Brain microvascular endothelial cell (primary cell): ENCODE measurements at regions not wholly inside any gene's neighbourhood (a gene's known extent, or its start where the extent isn't known, plus 50 kb on each side); places are given as distances from the start of the nearest gene placed in this dataset.

Source experiments
- DNase-seq: peaks from one replicate; pipeline ENCODE4 v3.0.0-alpha.2; 2020
- H3K27ac ChIP-seq: fragments of 250-450 bp; sonication (Bioruptor Pico); 2 replicates; pipeline ENCODE4 v1.5.1; 2020; ENCODE audit warnings: mild to moderate bottlenecking, moderate library complexity
- H3K27me3 ChIP-seq: fragments of 250-450 bp; sonication (Bioruptor Pico); replicated peaks from 2 replicates; pipeline ENCODE4 v1.5.1; 2020; ENCODE audit warnings: mild to moderate bottlenecking
- H3K36me3 ChIP-seq: fragments of 250-450 bp; sonication (Bioruptor Pico); replicated peaks from 2 replicates; pipeline ENCODE4 v1.5.1; 2020; ENCODE audit warnings: mild to moderate bottlenecking
- H3K4me3 ChIP-seq: 2 replicates; pipeline ENCODE4 v1.5.1; 2011; ENCODE audit warnings: low read depth, mild to moderate bottlenecking, control low read depth, low read length, moderate library complexity
- CTCF ChIP-seq: IDR thresholded peaks from 2 replicates; pipeline ENCODE4 v1.5.1; 2011; ENCODE audit warnings: low read depth, mild to moderate bottlenecking, moderate library complexity, low read length, control low read depth, inconsistent platforms; ENCODE audit errors: missing control alignments
- in situ Hi-C: cut with HindIII; loops from 2 replicates; pipeline ENCODE4 v1.10.0; 2017; ENCODE audit warnings: low sequenced_read_pairs, low pct_ligation_motif_present

DNA sequence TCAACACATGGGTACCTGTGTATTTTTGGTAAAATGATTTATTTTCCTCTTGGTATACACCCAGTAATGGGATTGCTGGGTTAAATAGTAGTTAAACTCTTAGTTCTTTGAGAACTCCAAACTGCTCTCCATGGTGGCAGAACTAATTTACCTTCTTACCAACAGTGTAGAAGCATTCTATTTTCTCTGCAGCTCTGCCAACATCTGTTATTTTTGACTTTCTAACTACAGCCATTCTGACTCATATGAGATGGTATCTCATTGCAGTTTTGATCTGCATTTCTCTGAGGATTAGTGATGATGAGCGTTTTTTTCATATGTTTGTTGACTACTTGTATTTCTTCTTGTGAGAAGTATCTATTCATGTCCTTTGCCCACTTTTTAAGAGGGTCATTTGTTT is 180.6 kb downstream of the FSIP2 start:
- no peak overlapping the region for H3K27ac ChIP-seq
- in situ Hi-C loops, result no loop called here
- no peaks in the 10 kb centered on the region for H3K27me3 ChIP-seq
- DNase-seq, result no peak
- no peak for TF ChIP-seq CTCF
- H3K4me3 ChIP-seq, result no peak overlapping the region
- H3K36me3 ChIP-seq, result no peaks in the 10 kb centered on the region

DNA sequence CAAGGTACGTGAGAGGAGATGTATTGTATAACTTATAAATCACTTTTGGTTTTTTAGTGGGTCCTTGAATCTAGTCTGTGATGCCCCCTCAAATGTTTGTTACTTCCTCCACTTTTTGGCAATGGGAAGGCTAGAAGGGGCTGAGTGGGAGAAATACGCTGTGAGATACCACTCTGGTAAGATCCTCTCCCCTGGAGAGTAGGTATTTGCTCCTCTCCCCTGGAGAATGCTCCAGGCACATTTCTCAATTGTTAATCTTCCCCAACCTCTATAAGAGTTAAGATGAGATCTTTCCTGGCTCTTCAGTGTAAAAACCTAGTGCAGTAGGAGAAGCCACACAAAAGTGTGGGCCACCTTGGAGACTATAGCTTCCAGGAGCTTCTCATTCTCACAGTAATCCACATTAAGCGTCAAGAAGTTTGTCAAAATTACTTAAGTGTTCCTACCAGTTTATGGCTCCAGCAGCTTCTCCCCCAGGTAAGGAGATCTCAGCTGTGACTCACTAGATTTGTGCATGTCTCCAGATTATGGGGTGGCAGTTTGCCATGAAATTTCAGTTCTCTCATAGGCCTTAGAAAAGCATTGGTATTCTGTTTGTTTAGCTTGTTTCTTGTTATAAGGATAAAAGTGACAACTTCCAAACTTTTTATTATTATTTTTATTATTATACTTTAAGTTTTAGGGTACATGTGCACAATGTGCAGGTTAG is 182.6 kb downstream of the FSIP2 start:
- DNase-seq, result no peak
- Histone ChIP-seq H3K27me3 (no peaks in the 10 kb centered on the region), H3K27ac (no peak overlapping the region), H3K4me3 (no peak overlapping the region), H3K36me3 (no peaks in the 10 kb centered on the region)
- in situ Hi-C loops, result no loop called here
- TF ChIP-seq CTCF, result no peak

DNA sequence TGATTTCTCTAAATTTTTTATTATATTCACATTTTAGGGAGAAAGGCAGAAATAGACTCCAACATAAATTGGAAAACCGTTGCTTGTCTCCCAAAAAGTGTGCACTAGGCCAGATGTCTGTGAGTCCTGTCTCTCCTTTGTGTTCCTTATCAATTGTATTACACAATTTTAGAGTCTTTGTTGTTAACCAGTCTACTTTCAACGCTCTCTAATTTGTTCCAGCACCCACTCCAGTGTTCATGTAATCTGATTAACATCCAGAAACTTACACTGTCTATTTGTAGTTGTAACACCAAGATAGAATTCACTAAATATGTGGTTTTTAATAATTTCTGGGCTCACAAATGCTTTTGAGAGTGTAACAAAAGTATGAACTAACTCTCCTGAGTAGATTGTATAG is 195.6 kb downstream of the FSIP2 start:
- in situ Hi-C loops, result no loop called here
- H3K27me3 ChIP-seq, result no peaks in the 10 kb centered on the region

GRCh38 chr2:185939858-185940257 is 201.3 kb downstream of the FSIP2 start:
- no peak for DNase-seq
- no peak for TF ChIP-seq CTCF
- Histone ChIP-seq H3K27ac (no peak overlapping the region), H3K27me3 (no peaks in the 10 kb centered on the region), H3K4me3 (no peak overlapping the region), H3K36me3 (no peaks in the 10 kb centered on the region)
- in situ Hi-C loops, result no loop called here

More for the DNA sequence above, 195.6 kb downstream of the FSIP2 start:
- no peak overlapping the region for H3K27ac ChIP-seq
- H3K4me3 ChIP-seq, result no peak overlapping the region
- H3K36me3 ChIP-seq, result no peaks in the 10 kb centered on the region
- DNase-seq, result no peak
- no peak for TF ChIP-seq CTCF

GRCh38 chr2:185942855-185943254 is 204.3 kb downstream of the FSIP2 start:
- DNase-seq, result no peak
- Histone ChIP-seq H3K27me3 (no peaks in the 10 kb centered on the region), H3K27ac (no peak overlapping the region), H3K4me3 (no peak overlapping the region), H3K36me3 (no peaks in the 10 kb centered on the region)
- in situ Hi-C loops, result no loop called here
- no peak for TF ChIP-seq CTCF

GRCh38 chr2:185947722-185948121 is 209.1 kb downstream of the FSIP2 start:
- no peak for TF ChIP-seq CTCF
- in situ Hi-C loops, result no loop called here

More at GRCh38 chr2:185947722-185948121, 209.1 kb downstream of the FSIP2 start:
- Histone ChIP-seq H3K27ac (no peak overlapping the region), H3K36me3 (no peaks in the 10 kb centered on the region), H3K4me3 (no peak overlapping the region), H3K27me3 (no peaks in the 10 kb centered on the region)
- DNase-seq, result no peak
